AG04449 (cell line): ENCODE measurements at regions not wholly inside any gene's neighbourhood (a gene's known extent, or its start where the extent isn't known, plus 50 kb on each side); places are given as distances from the start of the nearest gene placed in this dataset.

Experiments used
- CTCF ChIA-PET: fragments of 350-600 bp; formaldehyde crosslinking; extraction: SDS; loops from one replicate; lab custom pipeline; 2021; ENCODE audit warnings: antibody characterized with exemption; lab: Yijun Ruan, JAX
- POLR2A ChIA-PET: fragments of 400-600, 350-600 bp; formaldehyde crosslinking; extraction: SDS; loops from one replicate; lab custom pipeline; 2020; ENCODE audit warnings: antibody characterized with exemption, inconsistent platforms; lab: Yijun Ruan, JAX
- DNase-seq: peaks from one replicate; pipeline ENCODE4 v3.0.0-alpha.2; 2010; ENCODE audit warnings: low read depth, low spot score
- H3K4me3 ChIP-seq: 2 replicates; pipeline ENCODE4 v1.5.1; 2011; ENCODE audit warnings: low read depth, mild to moderate bottlenecking, control low read depth, low read length
- TF ChIP-seq, protein P1 (sequence below): IDR thresholded peaks from one replicate; pipeline ENCODE4 v1.5.1; 2011; ENCODE audit warnings: mild to moderate bottlenecking, moderate library complexity, low read length, control low read depth, inconsistent platforms; ENCODE audit not compliant: insufficient read depth; ENCODE audit errors: missing control alignments

- TF ChIP-seq, protein P1, sequence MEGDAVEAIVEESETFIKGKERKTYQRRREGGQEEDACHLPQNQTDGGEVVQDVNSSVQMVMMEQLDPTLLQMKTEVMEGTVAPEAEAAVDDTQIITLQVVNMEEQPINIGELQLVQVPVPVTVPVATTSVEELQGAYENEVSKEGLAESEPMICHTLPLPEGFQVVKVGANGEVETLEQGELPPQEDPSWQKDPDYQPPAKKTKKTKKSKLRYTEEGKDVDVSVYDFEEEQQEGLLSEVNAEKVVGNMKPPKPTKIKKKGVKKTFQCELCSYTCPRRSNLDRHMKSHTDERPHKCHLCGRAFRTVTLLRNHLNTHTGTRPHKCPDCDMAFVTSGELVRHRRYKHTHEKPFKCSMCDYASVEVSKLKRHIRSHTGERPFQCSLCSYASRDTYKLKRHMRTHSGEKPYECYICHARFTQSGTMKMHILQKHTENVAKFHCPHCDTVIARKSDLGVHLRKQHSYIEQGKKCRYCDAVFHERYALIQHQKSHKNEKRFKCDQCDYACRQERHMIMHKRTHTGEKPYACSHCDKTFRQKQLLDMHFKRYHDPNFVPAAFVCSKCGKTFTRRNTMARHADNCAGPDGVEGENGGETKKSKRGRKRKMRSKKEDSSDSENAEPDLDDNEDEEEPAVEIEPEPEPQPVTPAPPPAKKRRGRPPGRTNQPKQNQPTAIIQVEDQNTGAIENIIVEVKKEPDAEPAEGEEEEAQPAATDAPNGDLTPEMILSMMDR = no peak
- no peak overlapping the region for H3K4me3 ChIP-seq
- DNase-seq = no peak
- ChIA-PET POLR2A (no interaction called here), CTCF (interaction anchor here (1.1 to 1.3 kb wide), 2 partner anchors 46 to 271 kb away, joined by 4 to 5 read pairs; no protein-coding TSS in a partner anchor)
These were observed 50.3 kb upstream of the TCF12 start for GRCh38 chr15:56868170-56868569.

DNA sequence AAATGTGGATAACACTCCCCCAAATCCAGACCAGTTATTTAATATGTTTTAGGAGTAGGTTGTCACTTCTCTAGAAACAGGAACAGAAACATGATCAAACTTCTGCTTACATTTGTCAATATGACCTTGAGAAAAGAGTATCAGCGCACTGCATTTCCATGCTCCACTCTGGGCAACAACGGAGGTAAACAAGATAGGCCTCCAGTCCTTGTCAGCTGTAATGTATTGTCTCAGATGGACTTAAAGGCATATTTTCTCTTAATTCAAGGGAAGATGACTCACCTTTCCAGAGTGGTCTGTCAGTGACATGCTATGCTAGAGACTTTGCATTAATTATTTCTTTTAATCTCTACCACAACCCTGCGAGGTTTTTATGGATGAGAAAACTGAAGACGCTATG lies 51.6 kb upstream of the TCF12 start:
- ChIA-PET CTCF (no interaction called here), POLR2A (no interaction called here)
- no peak overlapping the region for H3K4me3 ChIP-seq
- TF ChIP-seq, protein P1 = no peak
- no peak for DNase-seq

GRCh38 chr15:56857828-56858227 lies 60.6 kb upstream of the TCF12 start:
- POLR2A ChIA-PET = no interaction called here
- DNase-seq = no peak
- H3K4me3 ChIP-seq = no peak overlapping the region
- TF ChIP-seq, protein P1 = no peak
- CTCF ChIA-PET = no interaction called here

GRCh38 chr15:56856934-56857333 lies 61.5 kb upstream of the TCF12 start:
- H3K4me3 ChIP-seq = no peak overlapping the region
- ChIA-PET CTCF (interaction anchor here (0.8 to 1.2 kb wide), 2 partner anchors 35 to 366 kb away, joined by 3 to 6 read pairs; no protein-coding TSS in a partner anchor), POLR2A (no interaction called here)
- no peak for DNase-seq
- TF ChIP-seq, protein P1 = no peak

- ChIA-PET POLR2A (no interaction called here), CTCF (interaction anchor here (1.4 to 1.5 kb wide), 2 partner anchors 24 to 25 kb away, joined by 3 to 5 read pairs; no protein-coding TSS in a partner anchor)
- no peak for DNase-seq
- no peak overlapping the region for H3K4me3 ChIP-seq
- TF ChIP-seq, protein P1 = no peak
These were observed 73.6 kb upstream of the TCF12 start for GRCh38 chr15:56844892-56845291.

DNA sequence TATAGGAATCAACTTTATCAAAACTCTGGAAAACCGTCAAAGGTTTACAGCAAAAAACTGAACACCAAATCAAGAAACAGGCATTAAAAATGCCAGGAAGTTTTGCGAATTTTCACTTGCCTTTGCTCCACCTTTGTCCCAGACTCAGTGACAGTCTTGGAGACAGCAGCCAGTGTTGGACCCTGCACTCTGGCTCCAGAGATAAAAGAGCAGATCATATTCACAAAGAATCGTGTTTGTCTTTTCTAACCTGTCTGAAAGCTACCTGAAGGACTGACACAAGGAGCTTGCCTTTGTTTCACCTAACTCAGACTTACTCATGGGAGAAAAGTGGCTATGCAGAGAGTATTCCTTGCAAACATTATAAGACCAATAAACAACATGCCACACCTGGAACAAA lies 74.0 kb upstream of the TCF12 start:
- TF ChIP-seq, protein P1 = no peak
- no peak overlapping the region for H3K4me3 ChIP-seq
- DNase-seq = no peak
- ChIA-PET POLR2A (no interaction called here), CTCF (interaction anchor here (1.4 kb wide), 1 partner anchor 26 kb away, joined by 3 read pairs; no protein-coding TSS in a partner anchor)
